Stimulated activated CD4-positive, alpha-beta T cell treated with anti-CD3 and anti-CD28 coated beads, Interleukin-2, amount 100 ng/mL, for 24 hours (primary cell): ENCODE measurements at regions not wholly inside any gene's neighbourhood (a gene's known extent, or its start where the extent isn't known, plus 50 kb on each side); places are given as distances from the start of the nearest gene placed in this dataset.

ENCODE experiments used
- DNase-seq, 2 donors: peaks; one replicate each; pipeline ENCODE4 v3.0.0-alpha.2; 2020

DNA sequence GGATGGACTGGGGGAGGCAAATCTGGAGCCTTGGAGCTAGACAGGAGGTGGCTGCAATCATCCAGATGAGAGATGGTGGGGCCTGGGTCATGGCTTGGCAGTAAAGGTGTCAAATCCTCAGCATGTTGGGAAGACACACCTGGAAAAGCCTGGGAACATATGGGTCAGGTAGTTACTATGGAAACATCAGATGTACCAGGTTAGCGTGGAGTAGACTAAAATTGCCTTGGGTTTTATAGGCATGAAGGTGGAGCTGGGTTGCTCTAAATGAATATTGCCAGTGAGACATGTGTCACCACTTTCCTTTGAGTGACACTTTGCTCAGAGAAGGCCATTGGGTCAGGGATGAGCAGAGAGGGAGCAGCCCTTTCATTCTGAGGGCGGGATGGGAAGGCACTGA lies 473.7 kb downstream of the TBC1D22A start:
- no peak for DNase-seq

DNA sequence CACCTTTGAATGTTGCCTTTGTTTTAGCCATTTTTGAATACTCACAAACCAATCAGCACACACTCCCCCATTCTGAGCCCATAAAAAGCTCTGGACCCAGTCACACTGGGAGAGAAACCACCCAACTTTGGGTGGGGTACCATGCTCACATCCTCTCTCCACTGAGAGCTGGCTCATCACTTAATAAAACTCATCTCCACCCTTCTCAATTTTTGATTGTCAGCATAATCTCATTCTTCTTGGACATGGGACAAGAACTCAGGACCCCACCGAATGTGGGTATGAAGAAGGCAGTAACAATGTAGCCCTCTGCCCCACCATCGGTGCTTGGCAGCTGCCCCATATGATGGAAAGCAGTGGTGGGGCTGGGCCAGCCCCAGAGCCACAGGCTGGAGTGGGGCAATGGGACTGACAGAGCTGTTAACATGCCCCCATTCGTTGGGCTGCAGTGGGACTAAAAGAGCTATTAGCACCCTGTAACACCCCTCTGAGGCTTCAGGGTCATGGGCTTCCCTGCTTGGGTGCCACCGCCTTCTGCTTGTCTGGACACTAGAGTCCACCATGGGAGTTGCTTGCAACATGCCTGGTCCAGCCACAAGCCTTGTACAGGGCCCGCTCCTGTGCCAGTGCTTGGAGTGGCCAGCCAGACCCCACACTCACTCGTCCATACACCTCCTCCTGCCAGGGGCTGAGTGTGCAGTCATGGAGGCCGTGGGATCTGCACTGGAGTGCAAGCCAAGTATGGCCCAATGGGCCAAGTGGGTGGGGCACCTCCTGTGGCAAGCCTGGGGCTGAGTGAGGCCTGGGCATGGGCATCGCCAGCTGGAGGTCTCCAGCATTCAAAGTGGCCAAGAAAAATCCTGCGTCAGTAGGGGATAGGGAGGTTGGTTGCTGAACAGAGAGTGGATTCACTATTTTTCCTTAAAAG lies 471.1 kb downstream of the TBC1D22A start:
- DNase-seq = no peak

DNA sequence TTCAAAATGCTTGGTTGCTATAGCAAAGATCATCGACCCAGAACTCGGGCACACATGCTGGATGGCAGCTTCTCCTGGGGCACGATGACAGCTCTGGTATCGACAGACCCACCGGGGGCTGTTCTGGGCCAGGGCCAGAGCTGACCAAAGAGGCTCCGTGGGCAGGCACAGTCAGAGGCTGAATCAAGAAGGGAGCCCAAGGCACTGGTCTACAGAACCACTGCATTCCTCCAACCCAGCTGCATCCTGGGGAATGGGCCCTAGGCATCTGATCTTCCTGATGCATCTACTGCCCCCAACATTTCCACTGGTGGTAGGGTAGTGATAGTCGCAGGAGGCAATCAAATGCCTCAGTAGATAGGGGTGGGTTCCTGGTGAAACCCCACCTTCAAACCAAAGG lies 470.3 kb downstream of the TBC1D22A start:
- DNase-seq = no peak

- no peak for DNase-seq
These were observed 469.7 kb downstream of the TBC1D22A start for GRCh38 chr22:47232197-47232596.

DNA sequence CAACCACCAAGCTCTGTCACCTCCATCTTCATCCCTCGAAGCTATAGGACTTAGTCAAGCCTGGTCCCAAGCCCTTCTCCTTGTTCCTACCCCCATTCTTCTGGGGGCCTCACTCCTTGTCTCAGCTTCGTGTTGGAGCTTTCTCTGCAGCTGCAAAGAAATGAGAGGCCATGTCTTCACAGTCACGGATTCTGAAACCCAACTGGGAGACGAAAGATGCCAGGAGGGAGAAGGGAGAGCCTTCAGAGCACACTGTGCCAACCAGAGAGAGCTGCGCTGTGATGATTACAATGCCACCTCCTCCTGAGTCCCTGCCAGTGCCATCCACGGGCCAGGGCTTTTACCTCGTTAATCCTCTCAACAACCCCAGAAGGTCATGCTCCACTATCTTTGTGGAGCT lies 469.3 kb downstream of the TBC1D22A start:
- DNase-seq = no peak

DNA sequence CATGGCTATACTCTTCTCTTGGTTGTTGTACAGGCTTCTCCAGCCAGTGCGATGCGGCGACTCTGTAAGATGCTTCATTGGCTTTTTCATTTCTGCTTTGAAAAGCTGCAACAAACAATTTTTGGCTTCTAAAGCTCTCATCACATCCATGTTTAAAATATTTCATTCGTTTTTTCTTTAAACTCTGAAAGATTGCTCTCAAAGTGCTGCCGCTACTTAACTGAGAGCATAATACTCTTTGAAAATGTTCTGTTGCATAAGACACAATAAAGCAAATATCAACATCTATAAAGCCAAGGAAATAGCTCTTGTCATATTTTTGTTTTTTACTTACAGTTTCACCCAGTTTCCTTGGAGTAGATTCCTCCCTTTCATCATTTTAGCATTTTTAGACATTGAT lies 468.3 kb downstream of the TBC1D22A start:
- DNase-seq = no peak

GRCh38 chr22:47230251-47230650 lies 467.8 kb downstream of the TBC1D22A start:
- no peak for DNase-seq

DNA sequence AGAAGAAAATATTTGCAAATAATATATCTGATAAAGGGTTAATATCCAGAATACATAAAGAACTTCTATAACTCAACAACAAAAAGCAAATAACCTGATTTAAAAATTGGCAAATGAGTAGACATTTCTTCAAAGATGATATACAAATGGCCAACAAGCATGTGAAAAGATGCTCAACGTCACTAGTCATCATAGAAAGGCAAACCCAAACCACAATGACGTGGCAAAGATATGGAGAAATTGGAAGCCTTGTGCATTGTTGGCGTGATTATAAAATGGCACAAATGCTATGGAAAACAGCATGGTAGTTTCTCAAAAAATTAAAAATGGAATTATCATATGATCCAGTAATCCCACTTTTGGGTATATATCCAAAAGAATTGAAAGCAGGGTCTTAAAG lies 466.3 kb downstream of the TBC1D22A start:
- DNase-seq = no peak

DNA sequence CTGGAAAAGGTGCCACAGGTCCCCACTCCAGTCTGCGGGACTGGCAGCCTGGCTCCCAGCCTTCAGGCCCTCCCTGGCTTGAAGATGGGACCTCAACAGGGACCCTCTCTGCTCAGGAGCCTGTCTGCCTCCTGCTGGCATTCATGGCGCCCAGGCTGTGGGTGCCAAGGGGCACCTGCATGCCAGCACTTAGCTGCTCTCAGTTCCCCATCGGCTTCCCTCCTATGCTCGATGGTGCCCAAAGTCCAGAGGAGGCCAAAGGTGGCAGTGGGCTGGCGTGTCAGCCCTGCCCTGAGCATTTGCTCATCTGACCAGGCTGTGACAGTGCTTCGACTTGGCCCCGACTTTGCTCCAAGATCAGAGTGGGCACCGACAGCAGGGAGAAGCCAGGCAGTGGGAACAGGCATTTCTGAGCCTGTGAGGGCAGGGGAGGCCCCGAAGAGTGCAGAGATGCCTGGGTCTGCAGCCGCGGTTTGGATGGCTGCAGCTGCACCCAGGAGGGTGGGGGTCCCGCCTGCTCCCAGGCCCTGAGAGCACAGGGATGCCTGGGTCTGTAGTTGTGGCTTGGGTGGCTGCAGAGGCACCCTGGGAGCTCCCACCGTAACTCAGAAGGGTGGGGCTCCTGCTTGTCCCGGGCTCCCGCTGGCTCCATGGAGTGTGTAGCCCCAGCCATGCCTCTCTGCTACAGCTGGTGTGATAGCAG lies 463.6 kb downstream of the TBC1D22A start:
- no peak for DNase-seq

- no peak for DNase-seq
These were observed 462.9 kb downstream of the TBC1D22A start for GRCh38 chr22:47225080-47225930.
